Body of pancreas (tissue), 4 donors: ENCODE measurements at regions not wholly inside any gene's neighbourhood (a gene's known extent, or its start where the extent isn't known, plus 50 kb on each side); places are given as distances from the start of the nearest gene placed in this dataset.

Source experiments
- POLR2A ChIP-seq, 3 donors: fragments of 450-650 bp; IDR thresholded peaks; one replicate each; pipeline ENCODE4 v1.6.1; 2016; ENCODE audit warnings: antibody characterized with exemption in 3 of 3, mild to moderate bottlenecking in 2 of 3
- TF ChIP-seq, protein P1 (sequence below), 7 experiments: fragments of 450-650 bp in 4 of 7; fragments of 200-600 bp in 3 of 7; sonication (generic) in 3 of 7; IDR thresholded peaks; one replicate each; pipeline ENCODE4 v1.5.1; 2016 to 2019; ENCODE audit warnings: antibody characterized with exemption in 7 of 7

GRCh38 chr10:128993443-128993842 lies 473.6 kb upstream of the MGMT start:
- TF ChIP-seq POLR2A (IDR thresholded peaks at IDR 0.05) = no peak
- TF ChIP-seq, protein P1, sequence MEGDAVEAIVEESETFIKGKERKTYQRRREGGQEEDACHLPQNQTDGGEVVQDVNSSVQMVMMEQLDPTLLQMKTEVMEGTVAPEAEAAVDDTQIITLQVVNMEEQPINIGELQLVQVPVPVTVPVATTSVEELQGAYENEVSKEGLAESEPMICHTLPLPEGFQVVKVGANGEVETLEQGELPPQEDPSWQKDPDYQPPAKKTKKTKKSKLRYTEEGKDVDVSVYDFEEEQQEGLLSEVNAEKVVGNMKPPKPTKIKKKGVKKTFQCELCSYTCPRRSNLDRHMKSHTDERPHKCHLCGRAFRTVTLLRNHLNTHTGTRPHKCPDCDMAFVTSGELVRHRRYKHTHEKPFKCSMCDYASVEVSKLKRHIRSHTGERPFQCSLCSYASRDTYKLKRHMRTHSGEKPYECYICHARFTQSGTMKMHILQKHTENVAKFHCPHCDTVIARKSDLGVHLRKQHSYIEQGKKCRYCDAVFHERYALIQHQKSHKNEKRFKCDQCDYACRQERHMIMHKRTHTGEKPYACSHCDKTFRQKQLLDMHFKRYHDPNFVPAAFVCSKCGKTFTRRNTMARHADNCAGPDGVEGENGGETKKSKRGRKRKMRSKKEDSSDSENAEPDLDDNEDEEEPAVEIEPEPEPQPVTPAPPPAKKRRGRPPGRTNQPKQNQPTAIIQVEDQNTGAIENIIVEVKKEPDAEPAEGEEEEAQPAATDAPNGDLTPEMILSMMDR (IDR thresholded peaks at IDR 0.05) = no peak
